Adrenal gland (tissue), 5 donors: ENCODE measurements at regions not wholly inside any gene's neighbourhood (a gene's known extent, or its start where the extent isn't known, plus 50 kb on each side); places are given as distances from the start of the nearest gene placed in this dataset.

Experiments
- POLR2A ChIP-seq, 2 donors: fragments of 450-650 bp; IDR thresholded peaks; one replicate each; pipeline ENCODE4 v1.6.1; 2017; ENCODE audit warnings: antibody characterized with exemption in 2 of 2, mild to moderate bottlenecking in 2 of 2, moderate library complexity in 1 of 2
- TF ChIP-seq, protein P1 (sequence below), 6 experiments: fragments of 450-650 bp in 4 of 6; fragments of 200-600 bp in 2 of 6; sonication (generic) in 1 of 6; IDR thresholded peaks; 1 replicate in 5 of 6; 2 replicates in 1 of 6; pipeline versions ENCODE4 v1.5.1 to v1.8.0; 2016 to 2021; ENCODE audit warnings: antibody characterized with exemption in 6 of 6, mild to moderate bottlenecking in 2 of 6, moderate library complexity in 1 of 6
- donor health status: DM: no; HTN: no; CAD: no.

DNA sequence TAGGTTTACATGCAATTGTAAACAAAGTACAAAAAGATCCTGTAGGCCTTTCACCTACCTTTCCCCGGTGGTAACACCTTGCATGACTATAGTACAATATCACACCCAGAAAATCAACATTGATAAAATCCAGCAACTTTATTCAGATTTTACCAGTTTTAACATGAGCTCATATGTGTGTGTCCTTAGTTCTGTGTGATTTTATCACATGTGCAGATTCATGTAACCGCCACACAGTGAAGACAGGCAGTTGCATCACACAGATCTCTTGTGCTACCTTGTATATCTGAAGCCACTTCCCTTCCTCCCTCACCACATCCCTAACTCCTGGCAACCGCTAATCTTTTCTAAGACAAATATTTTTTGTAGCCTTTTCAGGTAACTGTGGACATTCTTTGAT is 183.5 kb upstream of the C2CD4B start:
- TF ChIP-seq, protein P1, sequence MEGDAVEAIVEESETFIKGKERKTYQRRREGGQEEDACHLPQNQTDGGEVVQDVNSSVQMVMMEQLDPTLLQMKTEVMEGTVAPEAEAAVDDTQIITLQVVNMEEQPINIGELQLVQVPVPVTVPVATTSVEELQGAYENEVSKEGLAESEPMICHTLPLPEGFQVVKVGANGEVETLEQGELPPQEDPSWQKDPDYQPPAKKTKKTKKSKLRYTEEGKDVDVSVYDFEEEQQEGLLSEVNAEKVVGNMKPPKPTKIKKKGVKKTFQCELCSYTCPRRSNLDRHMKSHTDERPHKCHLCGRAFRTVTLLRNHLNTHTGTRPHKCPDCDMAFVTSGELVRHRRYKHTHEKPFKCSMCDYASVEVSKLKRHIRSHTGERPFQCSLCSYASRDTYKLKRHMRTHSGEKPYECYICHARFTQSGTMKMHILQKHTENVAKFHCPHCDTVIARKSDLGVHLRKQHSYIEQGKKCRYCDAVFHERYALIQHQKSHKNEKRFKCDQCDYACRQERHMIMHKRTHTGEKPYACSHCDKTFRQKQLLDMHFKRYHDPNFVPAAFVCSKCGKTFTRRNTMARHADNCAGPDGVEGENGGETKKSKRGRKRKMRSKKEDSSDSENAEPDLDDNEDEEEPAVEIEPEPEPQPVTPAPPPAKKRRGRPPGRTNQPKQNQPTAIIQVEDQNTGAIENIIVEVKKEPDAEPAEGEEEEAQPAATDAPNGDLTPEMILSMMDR (IDR thresholded peaks at IDR 0.05): no peak
- no peak for TF ChIP-seq POLR2A (IDR thresholded peaks at IDR 0.05)
